ENCODE measurements at regions not wholly inside any gene's neighbourhood (a gene's known extent, or its start where the extent isn't known, plus 50 kb on each side); places are given as distances from the start of the nearest gene placed in this dataset.

DNA sequence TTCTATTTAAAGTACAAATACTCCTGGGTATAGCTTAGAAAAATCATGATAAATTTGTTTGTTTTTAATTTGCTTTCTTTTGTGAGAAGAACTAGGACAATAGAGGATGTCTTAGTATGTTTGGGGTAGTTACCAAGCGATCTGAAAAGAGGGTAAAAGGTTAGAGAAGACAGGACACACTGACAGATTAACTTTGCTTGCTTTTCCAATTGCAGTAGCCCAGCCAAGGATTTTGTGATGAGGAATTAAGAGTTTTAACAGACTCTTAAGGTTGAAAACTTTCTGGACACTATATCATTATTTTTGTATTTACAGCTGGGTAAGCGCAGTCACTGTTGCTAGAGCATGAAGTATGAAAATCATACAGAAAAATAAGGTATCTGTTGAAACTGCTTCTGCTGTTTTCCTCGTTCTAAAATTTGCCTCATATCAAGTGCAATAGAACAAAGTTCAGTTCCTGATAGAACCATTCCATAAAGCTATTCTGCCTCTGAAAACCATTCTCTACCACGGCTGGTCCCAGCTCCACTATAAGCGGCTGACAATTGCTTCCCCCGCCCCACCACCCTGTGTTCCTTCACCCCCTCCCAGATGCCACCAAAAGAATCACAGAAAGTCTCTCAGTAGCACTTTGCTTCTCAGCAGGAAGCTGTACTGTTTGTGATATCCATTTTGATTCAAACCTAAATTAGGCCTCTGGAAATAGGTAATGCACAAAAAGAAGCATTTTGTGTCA lies 413.4 kb downstream of the BCAT1 start (continued):
- TF ChIP-seq, protein P1, sequence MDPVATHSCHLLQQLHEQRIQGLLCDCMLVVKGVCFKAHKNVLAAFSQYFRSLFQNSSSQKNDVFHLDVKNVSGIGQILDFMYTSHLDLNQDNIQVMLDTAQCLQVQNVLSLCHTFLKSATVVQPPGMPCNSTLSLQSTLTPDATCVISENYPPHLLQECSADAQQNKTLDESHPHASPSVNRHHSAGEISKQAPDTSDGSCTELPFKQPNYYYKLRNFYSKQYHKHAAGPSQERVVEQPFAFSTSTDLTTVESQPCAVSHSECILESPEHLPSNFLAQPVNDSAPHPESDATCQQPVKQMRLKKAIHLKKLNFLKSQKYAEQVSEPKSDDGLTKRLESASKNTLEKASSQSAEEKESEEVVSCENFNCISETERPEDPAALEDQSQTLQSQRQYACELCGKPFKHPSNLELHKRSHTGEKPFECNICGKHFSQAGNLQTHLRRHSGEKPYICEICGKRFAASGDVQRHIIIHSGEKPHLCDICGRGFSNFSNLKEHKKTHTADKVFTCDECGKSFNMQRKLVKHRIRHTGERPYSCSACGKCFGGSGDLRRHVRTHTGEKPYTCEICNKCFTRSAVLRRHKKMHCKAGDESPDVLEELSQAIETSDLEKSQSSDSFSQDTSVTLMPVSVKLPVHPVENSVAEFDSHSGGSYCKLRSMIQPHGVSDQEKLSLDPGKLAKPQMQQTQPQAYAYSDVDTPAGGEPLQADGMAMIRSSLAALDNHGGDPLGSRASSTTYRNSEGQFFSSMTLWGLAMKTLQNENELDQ (CRISPR knock-in tag; IDR thresholded peaks at IDR 0.05; ENCODE audit: borderline replicate concordance): no peak
- TF ChIP-seq OTX1 (CRISPR knock-in tag; IDR thresholded peaks at IDR 0.05): no peak
- no peak for TF ChIP-seq TEAD1 (CRISPR knock-in tag; IDR thresholded peaks at IDR 0.05)
- TF ChIP-seq POLR2AphosphoS5 (IDR thresholded peaks at IDR 0.05; ENCODE audit: control insufficient read depth, insufficient read depth, low read depth, low read length): no peak
- TF ChIP-seq STAT5B (CRISPR knock-in tag; IDR thresholded peaks at IDR 0.05): no peak
- no peak for TF ChIP-seq ZNF785 (CRISPR knock-in tag; IDR thresholded peaks at IDR 0.05)
- no peak for TF ChIP-seq ZNF12 (CRISPR knock-in tag; IDR thresholded peaks at IDR 0.05)
- TF ChIP-seq, protein P2, sequence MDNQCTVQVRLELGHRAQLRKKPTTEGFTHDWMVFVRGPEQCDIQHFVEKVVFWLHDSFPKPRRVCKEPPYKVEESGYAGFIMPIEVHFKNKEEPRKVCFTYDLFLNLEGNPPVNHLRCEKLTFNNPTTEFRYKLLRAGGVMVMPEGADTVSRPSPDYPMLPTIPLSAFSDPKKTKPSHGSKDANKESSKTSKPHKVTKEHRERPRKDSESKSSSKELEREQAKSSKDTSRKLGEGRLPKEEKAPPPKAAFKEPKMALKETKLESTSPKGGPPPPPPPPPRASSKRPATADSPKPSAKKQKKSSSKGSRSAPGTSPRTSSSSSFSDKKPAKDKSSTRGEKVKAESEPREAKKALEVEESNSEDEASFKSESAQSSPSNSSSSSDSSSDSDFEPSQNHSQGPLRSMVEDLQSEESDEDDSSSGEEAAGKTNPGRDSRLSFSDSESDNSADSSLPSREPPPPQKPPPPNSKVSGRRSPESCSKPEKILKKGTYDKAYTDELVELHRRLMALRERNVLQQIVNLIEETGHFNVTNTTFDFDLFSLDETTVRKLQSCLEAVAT (IDR thresholded peaks at IDR 0.05): no peak
- TF ChIP-seq HEY1 (CRISPR knock-in tag; IDR thresholded peaks at IDR 0.05; ENCODE audit: borderline replicate concordance): no peak
- no peak for TF ChIP-seq POLR3G (IDR thresholded peaks at IDR 0.05; ENCODE audit: extremely low read depth, insufficient read length, insufficient replicate concordance)
- TF ChIP-seq, protein P3, sequence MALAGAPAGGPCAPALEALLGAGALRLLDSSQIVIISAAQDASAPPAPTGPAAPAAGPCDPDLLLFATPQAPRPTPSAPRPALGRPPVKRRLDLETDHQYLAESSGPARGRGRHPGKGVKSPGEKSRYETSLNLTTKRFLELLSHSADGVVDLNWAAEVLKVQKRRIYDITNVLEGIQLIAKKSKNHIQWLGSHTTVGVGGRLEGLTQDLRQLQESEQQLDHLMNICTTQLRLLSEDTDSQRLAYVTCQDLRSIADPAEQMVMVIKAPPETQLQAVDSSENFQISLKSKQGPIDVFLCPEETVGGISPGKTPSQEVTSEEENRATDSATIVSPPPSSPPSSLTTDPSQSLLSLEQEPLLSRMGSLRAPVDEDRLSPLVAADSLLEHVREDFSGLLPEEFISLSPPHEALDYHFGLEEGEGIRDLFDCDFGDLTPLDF (CRISPR knock-in tag; IDR thresholded peaks at IDR 0.05): no peak
- TF ChIP-seq E2F3 (CRISPR knock-in tag; IDR thresholded peaks at IDR 0.05): no peak
- no peak for TF ChIP-seq ZNF77 (CRISPR knock-in tag; IDR thresholded peaks at IDR 0.05)
- TF ChIP-seq, protein P4, sequence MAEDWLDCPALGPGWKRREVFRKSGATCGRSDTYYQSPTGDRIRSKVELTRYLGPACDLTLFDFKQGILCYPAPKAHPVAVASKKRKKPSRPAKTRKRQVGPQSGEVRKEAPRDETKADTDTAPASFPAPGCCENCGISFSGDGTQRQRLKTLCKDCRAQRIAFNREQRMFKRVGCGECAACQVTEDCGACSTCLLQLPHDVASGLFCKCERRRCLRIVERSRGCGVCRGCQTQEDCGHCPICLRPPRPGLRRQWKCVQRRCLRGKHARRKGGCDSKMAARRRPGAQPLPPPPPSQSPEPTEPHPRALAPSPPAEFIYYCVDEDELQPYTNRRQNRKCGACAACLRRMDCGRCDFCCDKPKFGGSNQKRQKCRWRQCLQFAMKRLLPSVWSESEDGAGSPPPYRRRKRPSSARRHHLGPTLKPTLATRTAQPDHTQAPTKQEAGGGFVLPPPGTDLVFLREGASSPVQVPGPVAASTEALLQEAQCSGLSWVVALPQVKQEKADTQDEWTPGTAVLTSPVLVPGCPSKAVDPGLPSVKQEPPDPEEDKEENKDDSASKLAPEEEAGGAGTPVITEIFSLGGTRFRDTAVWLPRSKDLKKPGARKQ (CRISPR knock-in tag; IDR thresholded peaks at IDR 0.05): no peak
